ENCODE measurements at regions not wholly inside any gene's neighbourhood (a gene's known extent, or its start where the extent isn't known, plus 50 kb on each side); places are given as distances from the start of the nearest gene placed in this dataset.
A peak's percentile ranks its signal among the peaks of the same experiment; 100 is the strongest.

DNA sequence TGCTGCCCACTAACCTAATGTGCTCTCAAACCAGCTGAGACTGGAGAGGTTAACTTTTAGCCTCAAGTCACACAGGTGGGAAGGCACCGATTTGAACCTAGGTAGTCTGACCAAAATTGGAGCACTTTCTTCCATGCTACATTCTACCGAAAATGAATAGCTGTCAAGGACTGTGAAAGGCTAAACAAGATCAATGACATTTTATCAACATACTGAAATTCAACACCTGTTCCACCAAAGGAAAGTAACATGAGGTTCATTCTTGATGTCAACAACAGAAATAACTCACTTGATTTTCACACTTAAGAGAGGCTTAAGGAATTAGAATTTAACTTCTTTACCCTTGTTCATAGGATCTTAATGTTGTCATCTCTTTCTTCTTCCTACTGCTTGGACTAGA lies 284.4 kb upstream of the MON1B start:
- no peak for DNase-seq (ENCODE audit: low spot score)

- DNase-seq (ENCODE audit: low spot score), result peak; percentile 35
Measured at GRCh38 chr16:76910931-76911330, 280.1 kb upstream of the MON1B start.

GRCh38 chr16:76913046-76913445 lies 277.9 kb upstream of the MON1B start:
- no peak for DNase-seq (ENCODE audit: low spot score)

DNA sequence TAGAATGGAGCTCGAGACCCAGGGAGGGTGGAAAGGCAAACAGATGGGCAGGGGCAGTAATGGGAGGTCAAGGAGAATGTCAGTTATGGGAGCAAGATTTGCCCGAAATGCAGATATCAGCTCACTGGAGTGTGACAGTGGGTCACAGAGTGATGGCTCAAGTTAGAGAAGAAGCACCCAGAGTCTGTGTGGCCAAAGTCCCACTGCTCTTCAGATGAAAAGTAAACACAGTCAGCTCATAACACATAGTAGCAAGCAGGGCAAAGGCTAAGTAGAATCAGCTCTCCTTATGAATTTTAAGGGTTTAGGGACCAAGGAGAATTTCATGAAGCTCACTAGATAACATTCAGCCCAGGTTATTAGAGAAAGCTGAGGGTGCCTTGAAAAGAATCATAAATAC lies 264.9 kb upstream of the MON1B start:
- no peak for DNase-seq (ENCODE audit: low spot score)

DNA sequence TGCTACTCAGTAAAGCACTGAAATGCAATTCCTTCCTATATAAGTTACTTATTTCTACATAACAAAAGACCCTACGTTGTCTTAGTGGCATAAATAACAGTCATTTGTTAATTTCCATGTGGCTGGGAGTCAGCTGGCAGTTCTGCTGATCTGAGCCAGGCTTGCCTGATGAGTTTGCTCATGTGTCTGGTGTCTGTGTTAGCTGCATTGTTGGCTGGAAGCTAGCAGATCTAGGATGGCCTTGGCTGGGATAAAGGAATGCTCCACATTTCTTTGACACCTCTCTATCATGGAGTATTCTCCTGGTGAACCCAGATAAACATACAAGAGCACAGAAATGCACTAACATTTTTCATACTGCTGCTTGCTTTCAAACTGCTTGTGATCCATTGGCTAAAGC lies 264.4 kb upstream of the MON1B start:
- no peak for DNase-seq (ENCODE audit: low spot score)

GRCh38 chr16:76931186-76931585 lies 259.8 kb upstream of the MON1B start:
- DNase-seq (ENCODE audit: low spot score), result no peak

GRCh38 chr16:76932541-76933211 lies 258.3 kb upstream of the MON1B start:
- peak; percentile 9 for DNase-seq (ENCODE audit: low spot score)

GRCh38 chr16:76940251-76940650 lies 250.7 kb upstream of the MON1B start:
- DNase-seq (ENCODE audit: low spot score), result no peak

GRCh38 chr16:76941113-76941512 lies 249.9 kb upstream of the MON1B start:
- DNase-seq (ENCODE audit: low spot score), result no peak

GRCh38 chr16:76942089-76942488 lies 248.9 kb upstream of the MON1B start:
- no peak for DNase-seq (ENCODE audit: low spot score)

- DNase-seq (ENCODE audit: low spot score), result no peak
Measured at GRCh38 chr16:76943921-76944320, 247.1 kb upstream of the MON1B start.

GRCh38 chr16:76946879-76947278 lies 244.1 kb upstream of the MON1B start:
- peak; percentile 48 for DNase-seq (ENCODE audit: low spot score)

DNA sequence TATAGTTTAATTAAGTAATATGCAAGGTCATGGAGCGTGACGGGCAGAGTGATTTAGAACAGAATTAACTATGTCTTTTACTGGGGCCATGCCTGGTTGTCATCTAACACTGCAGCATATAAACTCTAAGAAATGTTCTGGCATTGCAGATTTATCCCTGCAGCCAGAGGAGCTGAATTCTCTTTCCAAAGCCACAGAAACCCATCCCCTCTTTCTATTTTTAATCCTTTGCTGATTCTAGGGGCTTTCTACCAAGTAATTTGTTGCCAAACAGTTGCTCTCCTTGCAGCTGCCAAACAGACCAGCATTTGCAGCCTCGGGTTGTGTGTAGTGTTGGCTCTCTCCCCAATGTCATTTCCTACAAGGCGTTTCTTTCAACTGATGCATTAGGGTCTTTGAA lies 243.2 kb upstream of the MON1B start:
- DNase-seq (ENCODE audit: low spot score), result no peak

DNA sequence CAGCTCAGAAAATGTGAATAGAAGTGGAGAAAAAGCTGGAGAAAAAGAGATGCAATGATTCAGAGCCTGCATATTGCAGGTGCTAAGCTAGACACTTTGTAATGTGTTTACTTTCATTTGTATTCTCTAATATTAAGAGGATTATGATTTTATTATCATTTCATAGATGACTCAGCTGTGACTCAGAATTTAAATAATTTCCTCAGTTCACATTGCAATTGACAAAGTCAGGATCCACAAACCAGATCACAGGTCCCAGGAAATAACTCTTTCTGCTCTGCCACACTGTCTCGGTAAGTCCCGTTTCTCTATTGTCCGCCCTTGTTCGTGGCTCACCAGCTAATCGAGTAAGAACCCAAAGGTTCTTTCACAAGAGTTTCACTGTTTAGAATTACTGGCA lies 235.4 kb upstream of the MON1B start:
- DNase-seq (ENCODE audit: low spot score), result no peak

DNA sequence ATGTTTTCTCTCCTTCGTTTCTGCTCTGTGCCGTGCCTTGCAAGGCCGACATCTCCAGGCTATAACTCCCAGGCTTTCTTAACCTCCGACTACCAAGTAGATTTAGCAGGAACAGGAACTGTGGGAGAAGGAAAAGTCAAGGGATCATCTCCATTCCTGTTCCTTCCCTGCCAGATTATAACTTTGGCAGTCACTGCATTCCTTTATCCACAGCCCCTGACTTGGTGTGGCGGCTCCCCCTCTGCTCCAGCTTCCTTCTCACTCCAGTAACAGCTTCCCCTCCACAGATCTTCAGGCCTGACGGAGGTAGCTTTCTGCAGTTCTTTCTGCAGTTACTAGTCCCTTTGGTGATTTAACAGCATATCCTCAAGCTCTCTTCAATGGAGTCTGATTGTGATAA lies 234.6 kb upstream of the MON1B start:
- no peak for DNase-seq (ENCODE audit: low spot score)

DNA sequence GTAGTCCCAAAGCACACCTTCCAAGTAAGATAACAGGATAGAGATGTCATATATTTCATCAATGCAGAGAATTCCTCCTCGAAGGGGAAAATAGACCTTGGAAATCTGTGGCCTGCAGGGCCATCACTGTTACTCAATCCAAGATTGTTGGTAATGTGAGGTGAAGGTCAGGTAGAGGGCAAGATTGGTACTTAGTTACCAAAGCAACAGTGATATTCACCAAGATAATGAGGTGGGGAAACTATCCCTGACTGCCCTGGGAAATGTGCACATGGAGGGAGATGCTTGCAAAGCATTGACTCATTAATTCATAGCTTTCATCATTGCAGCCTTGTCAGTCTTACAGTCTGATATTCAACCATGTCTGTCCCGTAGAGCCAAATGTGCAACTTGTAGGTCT lies 234.1 kb upstream of the MON1B start:
- DNase-seq (ENCODE audit: low spot score), result no peak

DNA sequence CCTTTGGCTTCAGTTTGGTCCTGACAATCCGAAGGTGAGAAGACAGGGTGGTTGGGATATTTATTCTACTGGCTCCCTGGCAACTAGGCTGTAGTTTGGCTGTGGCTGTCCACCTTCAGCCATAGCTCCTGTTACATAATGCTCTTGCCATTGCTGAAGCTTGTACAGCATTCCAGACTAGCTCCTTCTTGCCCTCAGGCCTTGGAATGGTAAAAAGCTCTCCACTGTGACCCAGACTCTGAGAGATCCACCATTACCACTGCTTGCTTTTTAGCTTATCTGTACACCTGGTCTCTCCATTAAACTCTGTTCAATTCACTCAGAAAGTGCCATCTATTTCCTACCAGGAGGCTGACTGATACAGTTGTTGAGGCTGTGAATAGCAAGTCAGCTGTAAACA lies 231.8 kb upstream of the MON1B start:
- DNase-seq (ENCODE audit: low spot score), result no peak

GRCh38 chr16:76963614-76964315 lies 227.2 kb upstream of the MON1B start:
- no peak for DNase-seq (ENCODE audit: low spot score)

DNA sequence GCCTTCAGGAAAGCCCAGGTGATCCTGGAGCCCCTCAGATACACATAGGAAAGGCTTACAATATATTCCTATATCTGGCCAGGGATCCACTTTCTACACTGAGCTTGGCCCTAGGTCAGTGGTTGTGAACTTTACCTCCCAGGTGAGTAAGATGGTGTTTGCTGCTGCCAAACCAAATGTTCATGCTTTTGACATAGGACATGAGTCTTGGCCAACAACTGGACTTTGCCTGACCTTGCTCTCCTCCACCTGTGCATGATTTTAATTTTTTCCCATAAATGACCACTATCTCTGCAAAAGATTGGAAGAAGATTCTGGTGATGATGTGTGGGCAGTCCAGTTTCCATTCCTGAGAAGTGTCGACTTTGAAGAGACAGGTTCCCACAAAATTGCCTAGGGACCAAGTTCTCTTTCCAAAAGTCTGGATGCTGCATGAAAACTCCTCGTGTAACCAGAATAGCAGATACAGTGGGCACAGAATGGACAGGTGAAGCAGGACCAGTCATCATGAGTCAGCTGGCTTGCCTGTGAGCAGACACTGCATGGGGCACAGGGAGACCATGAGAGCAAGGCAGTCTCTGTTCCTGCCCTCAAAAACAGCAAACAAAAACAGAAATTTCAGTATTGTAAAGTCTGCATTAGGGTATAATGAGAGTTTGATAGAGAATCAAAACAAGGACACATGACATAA lies 226.4 kb upstream of the MON1B start:
- DNase-seq (ENCODE audit: low spot score), result no peak

- no peak for DNase-seq (ENCODE audit: low spot score)
Measured at GRCh38 chr16:76970087-76970744, 220.8 kb upstream of the MON1B start.

- no peak for DNase-seq (ENCODE audit: low spot score)
Measured at GRCh38 chr16:76970745-76971099, 220.3 kb upstream of the MON1B start.

- DNase-seq (ENCODE audit: low spot score), result no peak
Measured at GRCh38 chr16:76976101-76976500, 214.9 kb upstream of the MON1B start.

GRCh38 chr16:76976756-76977155 lies 214.2 kb upstream of the MON1B start:
- no peak for DNase-seq (ENCODE audit: low spot score)
